ENCODE measurements at regions not wholly inside any gene's neighbourhood (a gene's known extent, or its start where the extent isn't known, plus 50 kb on each side); places are given as distances from the start of the nearest gene placed in this dataset.

GRCh38 chr6:43950731-43951062, 176.6 kb downstream of the MRPL14 start:
- no peak for TF ChIP-seq CTCF (IDR thresholded peaks at IDR 0.05)
- TF ChIP-seq POLR2A (IDR thresholded peaks at IDR 0.05), result no peak
